HUES48 (cell line): ENCODE measurements at regions not wholly inside any gene's neighbourhood (a gene's known extent, or its start where the extent isn't known, plus 50 kb on each side); places are given as distances from the start of the nearest gene placed in this dataset.

Experiments
- H3K27ac ChIP-seq: one replicate; pipeline ENCODE4 v1.7.0; 2013; ENCODE audit warnings: low read depth, low read length, inconsistent platforms
- H3K27me3 ChIP-seq: 2 replicates; pipeline ENCODE4 v1.6.1; 2013; ENCODE audit warnings: mild to moderate bottlenecking, low read length; ENCODE audit not compliant: control insufficient read depth, insufficient read depth
- H3K36me3 ChIP-seq: 2 replicates; pipeline ENCODE4 v1.6.1; 2013; ENCODE audit warnings: low read length; ENCODE audit not compliant: control insufficient read depth, insufficient read depth
- H3K4me1 ChIP-seq: 2 replicates; pipeline ENCODE4 v1.6.1; 2013; ENCODE audit warnings: mild to moderate bottlenecking, low read length; ENCODE audit not compliant: control insufficient read depth, insufficient read depth
- H3K4me3 ChIP-seq: 2 replicates; pipeline ENCODE4 v1.5.1; 2013; ENCODE audit warnings: mild to moderate bottlenecking, low read depth, low read length
- H3K9ac ChIP-seq: 2 replicates; pipeline ENCODE4 v1.6.1; 2013; ENCODE audit warnings: mild to moderate bottlenecking, low read depth, low read length, moderate library complexity
- H3K9me3 ChIP-seq: 2 replicates; pipeline ENCODE4 v1.6.1; 2013; ENCODE audit warnings: low read length; ENCODE audit not compliant: control insufficient read depth, insufficient read depth

DNA sequence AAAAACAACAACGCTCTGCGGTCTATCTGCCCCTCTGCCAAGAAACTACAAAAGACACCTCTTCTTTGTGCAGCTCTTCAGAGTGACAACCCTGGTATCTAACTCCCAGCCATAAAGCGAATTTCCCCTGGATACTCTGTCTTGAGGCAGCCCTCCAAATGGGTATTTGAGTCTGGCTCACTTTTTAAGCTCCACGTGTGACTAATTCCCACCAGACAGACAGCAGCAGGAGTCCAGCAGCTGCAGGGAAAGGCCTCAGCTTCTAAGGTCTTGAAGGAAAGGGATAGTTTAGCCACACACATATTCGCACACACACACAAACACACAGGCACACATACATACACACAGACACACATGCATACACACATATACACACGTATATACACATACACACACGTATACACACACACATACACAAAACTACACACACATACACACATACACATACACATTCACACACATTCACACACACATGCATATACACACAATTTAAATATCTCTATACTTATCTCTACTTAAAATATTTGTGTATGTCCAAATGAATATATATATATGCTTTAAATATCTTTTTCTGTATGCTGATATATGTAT is 188.8 kb downstream of the TSHZ3 start:
- Histone ChIP-seq H3K4me1 (no peaks in the 10 kb centered on the region), H3K9me3 (no peaks in the 10 kb centered on the region), H3K4me3 (no peak overlapping the region), H3K27ac (no peak overlapping the region), H3K9ac (no peak overlapping the region), H3K36me3 (no peaks in the 10 kb centered on the region), H3K27me3 (no peaks in the 10 kb centered on the region)

GRCh38 chr19:31154021-31154420 is 195.2 kb downstream of the TSHZ3 start:
- Histone ChIP-seq H3K27ac (no peak overlapping the region), H3K27me3 (no peaks in the 10 kb centered on the region), H3K4me1 (no peaks in the 10 kb centered on the region), H3K9me3 (no peaks in the 10 kb centered on the region), H3K9ac (no peak overlapping the region), H3K36me3 (no peaks in the 10 kb centered on the region), H3K4me3 (no peak overlapping the region)

GRCh38 chr19:31152906-31153305 is 196.3 kb downstream of the TSHZ3 start:
- Histone ChIP-seq H3K27me3 (no peaks in the 10 kb centered on the region), H3K4me3 (no peak overlapping the region)

DNA sequence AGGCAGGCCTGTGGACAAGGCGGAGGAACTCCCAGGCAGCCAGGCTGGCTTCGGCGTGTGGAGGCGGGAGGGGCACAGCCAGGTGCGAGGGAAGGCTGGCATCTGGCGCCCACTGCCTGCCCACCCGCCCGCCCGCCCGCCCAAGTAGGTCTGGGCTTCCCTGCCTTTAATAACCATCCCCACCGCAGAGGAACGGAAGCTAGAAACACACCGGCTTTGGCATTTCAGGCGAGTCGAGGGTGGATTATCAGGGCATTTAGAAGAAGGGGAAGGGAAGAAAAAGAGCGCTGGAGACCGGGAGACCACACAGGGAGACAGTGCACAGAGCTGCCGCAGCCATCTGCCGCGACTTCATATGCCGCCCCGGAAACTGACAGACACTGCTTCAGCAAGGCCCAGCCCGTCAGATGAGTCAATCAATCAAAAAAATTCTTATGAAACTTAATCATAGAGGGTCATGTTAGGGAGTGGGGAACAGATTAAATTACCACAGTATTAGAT is 199.7 kb downstream of the TSHZ3 start:
- Histone ChIP-seq H3K27me3 (no peaks in the 10 kb centered on the region), H3K9ac (no peak overlapping the region), H3K27ac (no peak overlapping the region), H3K4me3 (no peak overlapping the region), H3K9me3 (no peaks in the 10 kb centered on the region), H3K36me3 (no peaks in the 10 kb centered on the region), H3K4me1 (no peaks in the 10 kb centered on the region)

More at GRCh38 chr19:31152906-31153305, 196.3 kb downstream of the TSHZ3 start:
- Histone ChIP-seq H3K9me3 (no peaks in the 10 kb centered on the region), H3K36me3 (no peaks in the 10 kb centered on the region), H3K4me1 (no peaks in the 10 kb centered on the region), H3K27ac (no peak overlapping the region), H3K9ac (no peak overlapping the region)

DNA sequence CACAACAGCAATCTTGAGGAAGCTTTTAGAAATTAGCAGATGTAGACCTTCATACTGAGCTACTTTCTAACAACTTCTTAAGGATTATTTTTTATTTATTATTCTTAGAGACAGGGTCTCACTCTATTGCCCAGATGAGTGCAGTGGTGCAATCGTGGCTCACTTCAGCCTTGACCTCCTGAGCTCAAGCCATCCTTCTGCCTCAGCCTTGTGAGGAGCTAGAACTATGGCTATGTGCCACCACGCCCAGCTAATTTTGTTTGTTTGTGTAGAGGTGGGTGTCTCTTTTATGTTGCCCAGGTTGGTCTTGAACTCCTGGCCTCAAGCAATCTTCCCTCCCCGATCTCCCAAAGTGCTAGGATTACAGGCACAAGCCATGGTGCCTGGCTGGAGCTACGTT is 200.6 kb downstream of the TSHZ3 start:
- Histone ChIP-seq H3K4me3 (no peak overlapping the region), H3K9me3 (no peaks in the 10 kb centered on the region), H3K9ac (no peak overlapping the region), H3K27ac (no peak overlapping the region), H3K27me3 (no peaks in the 10 kb centered on the region), H3K4me1 (no peaks in the 10 kb centered on the region), H3K36me3 (no peaks in the 10 kb centered on the region)

DNA sequence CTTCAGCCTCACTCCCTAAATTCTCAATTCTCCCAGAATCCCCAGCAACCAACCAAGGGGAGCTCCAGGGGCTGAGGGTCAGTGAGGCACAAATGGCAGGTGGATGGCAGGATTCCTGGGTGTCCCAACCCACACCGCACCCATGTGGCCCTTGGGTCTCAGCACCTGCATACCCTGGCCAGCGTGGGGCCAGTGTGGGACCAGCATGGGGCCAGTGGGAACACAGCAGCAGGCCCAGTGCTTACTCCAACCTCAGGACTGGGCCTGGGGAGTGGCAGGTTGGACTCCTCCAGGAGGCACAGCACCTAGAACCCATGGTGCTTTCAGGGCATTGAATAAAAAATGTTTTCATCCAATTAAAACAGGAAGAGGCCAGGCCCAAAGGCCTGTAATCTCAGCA is 202.0 kb downstream of the TSHZ3 start:
- Histone ChIP-seq H3K9me3 (no peaks in the 10 kb centered on the region), H3K27ac (no peak overlapping the region), H3K9ac (no peak overlapping the region), H3K4me1 (no peaks in the 10 kb centered on the region), H3K36me3 (no peaks in the 10 kb centered on the region), H3K27me3 (no peaks in the 10 kb centered on the region), H3K4me3 (no peak overlapping the region)

DNA sequence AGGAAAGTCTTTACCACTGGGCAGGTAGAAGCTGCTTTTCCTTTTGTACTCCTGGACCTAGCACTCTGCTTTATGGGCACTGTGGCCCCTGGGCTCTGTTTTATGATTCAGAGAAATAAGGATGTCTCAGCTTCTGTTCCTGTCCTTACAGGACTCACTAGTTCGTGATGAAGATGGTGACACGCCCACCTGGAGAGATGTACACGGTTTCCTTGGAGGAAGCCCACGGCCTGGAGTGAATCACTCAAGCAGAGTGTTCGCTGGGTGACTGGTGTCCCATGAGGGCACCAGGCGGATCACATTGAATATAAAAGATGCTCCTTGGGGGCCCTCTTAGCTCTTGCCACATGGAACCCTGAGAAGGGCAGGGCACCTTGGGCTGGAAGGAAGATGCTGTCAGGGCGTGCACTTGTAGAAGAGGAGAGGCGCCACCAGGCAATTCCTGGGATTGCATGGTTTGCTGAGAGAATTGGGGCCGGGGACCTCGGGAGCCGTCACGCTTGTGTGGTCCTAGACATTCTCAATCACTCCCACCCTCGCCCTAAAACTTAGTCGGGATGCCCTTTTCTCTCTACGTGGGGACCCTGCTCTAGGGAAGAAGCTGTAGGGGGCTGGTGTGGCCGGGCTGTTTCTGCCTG is 202.6 kb downstream of the TSHZ3 start:
- Histone ChIP-seq H3K27ac (no peak overlapping the region), H3K9me3 (no peaks in the 10 kb centered on the region), H3K4me1 (no peaks in the 10 kb centered on the region)

GRCh38 chr19:31146015-31146414 is 203.2 kb downstream of the TSHZ3 start:
- Histone ChIP-seq H3K36me3 (no peaks in the 10 kb centered on the region), H3K9me3 (no peaks in the 10 kb centered on the region), H3K4me3 (no peak overlapping the region), H3K27me3 (no peaks in the 10 kb centered on the region), H3K4me1 (no peaks in the 10 kb centered on the region), H3K27ac (no peak overlapping the region), H3K9ac (no peak overlapping the region)

More for the DNA sequence above, 202.6 kb downstream of the TSHZ3 start:
- H3K27me3 ChIP-seq = no peaks in the 10 kb centered on the region
- no peaks in the 10 kb centered on the region for H3K36me3 ChIP-seq
- H3K4me3 ChIP-seq = no peak overlapping the region
- H3K9ac ChIP-seq = no peak overlapping the region

DNA sequence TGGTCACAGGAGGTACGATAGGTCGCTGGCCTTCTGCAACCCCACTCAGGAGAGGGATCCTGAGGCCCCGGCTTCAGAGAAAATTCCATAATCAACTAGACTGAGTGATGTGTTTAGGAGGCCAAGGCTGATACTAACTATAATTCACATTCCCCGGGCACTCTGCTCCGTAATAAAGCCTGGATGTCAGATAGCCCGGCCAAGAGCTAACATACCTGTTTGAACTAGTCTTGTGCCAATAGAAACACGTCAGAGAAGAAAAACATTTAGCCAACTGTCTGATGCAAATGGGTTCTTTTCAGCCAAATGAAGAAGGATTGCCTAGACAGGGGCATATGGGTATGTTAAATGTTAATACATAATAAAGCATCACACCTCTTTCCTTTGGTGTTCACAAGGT is 204.2 kb downstream of the TSHZ3 start:
- Histone ChIP-seq H3K4me1 (no peaks in the 10 kb centered on the region), H3K36me3 (no peaks in the 10 kb centered on the region), H3K4me3 (no peak overlapping the region), H3K27ac (no peak overlapping the region), H3K9me3 (no peaks in the 10 kb centered on the region), H3K9ac (no peak overlapping the region), H3K27me3 (no peaks in the 10 kb centered on the region)

- H3K27me3 ChIP-seq = no peaks in the 10 kb centered on the region
- no peaks in the 10 kb centered on the region for H3K36me3 ChIP-seq
- H3K27ac ChIP-seq = no peak overlapping the region
- H3K9ac ChIP-seq = no peak overlapping the region
- H3K4me3 ChIP-seq = no peak overlapping the region
- no peaks in the 10 kb centered on the region for H3K9me3 ChIP-seq
- no peaks in the 10 kb centered on the region for H3K4me1 ChIP-seq
Observed at GRCh38 chr19:31144075-31144870, 205.0 kb downstream of the TSHZ3 start.

GRCh38 chr19:31141301-31141700 is 207.9 kb downstream of the TSHZ3 start:
- no peaks in the 10 kb centered on the region for H3K4me1 ChIP-seq
- no peak overlapping the region for H3K4me3 ChIP-seq
- H3K27ac ChIP-seq = no peak overlapping the region
- H3K36me3 ChIP-seq = no peaks in the 10 kb centered on the region
- no peak overlapping the region for H3K9ac ChIP-seq
- no peaks in the 10 kb centered on the region for H3K9me3 ChIP-seq
- H3K27me3 ChIP-seq = no peaks in the 10 kb centered on the region
